ENCODE measurements at regions not wholly inside any gene's neighbourhood (a gene's known extent, or its start where the extent isn't known, plus 50 kb on each side); places are given as distances from the start of the nearest gene placed in this dataset.

GRCh38 chr9:97753975-97754374, 56.8 kb upstream of the XPA start:
- TF ChIP-seq, protein P1, sequence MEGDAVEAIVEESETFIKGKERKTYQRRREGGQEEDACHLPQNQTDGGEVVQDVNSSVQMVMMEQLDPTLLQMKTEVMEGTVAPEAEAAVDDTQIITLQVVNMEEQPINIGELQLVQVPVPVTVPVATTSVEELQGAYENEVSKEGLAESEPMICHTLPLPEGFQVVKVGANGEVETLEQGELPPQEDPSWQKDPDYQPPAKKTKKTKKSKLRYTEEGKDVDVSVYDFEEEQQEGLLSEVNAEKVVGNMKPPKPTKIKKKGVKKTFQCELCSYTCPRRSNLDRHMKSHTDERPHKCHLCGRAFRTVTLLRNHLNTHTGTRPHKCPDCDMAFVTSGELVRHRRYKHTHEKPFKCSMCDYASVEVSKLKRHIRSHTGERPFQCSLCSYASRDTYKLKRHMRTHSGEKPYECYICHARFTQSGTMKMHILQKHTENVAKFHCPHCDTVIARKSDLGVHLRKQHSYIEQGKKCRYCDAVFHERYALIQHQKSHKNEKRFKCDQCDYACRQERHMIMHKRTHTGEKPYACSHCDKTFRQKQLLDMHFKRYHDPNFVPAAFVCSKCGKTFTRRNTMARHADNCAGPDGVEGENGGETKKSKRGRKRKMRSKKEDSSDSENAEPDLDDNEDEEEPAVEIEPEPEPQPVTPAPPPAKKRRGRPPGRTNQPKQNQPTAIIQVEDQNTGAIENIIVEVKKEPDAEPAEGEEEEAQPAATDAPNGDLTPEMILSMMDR (IDR thresholded peaks at IDR 0.05; ENCODE audit: insufficient read depth, low read depth, low read length): no peak
- no peak for TF ChIP-seq EZH2 (IDR thresholded peaks at IDR 0.05; ENCODE audit: insufficient read depth, low read length)

Measured in astrocyte (in vitro differentiated cells and primary cell).